ENCODE measurements at regions not wholly inside any gene's neighbourhood (a gene's known extent, or its start where the extent isn't known, plus 50 kb on each side); places are given as distances from the start of the nearest gene placed in this dataset.

GRCh38 chr4:116627545-116627944 lies 457.8 kb downstream of the TRAM1L1 start:
- TF ChIP-seq EP300 (IDR thresholded peaks at IDR 0.05) (no peak), POLR2A (IDR thresholded peaks at IDR 0.05) (no peak), POLR2AphosphoS5 (IDR thresholded peaks at IDR 0.05) (no peak)
- TF ChIP-seq, protein P1, sequence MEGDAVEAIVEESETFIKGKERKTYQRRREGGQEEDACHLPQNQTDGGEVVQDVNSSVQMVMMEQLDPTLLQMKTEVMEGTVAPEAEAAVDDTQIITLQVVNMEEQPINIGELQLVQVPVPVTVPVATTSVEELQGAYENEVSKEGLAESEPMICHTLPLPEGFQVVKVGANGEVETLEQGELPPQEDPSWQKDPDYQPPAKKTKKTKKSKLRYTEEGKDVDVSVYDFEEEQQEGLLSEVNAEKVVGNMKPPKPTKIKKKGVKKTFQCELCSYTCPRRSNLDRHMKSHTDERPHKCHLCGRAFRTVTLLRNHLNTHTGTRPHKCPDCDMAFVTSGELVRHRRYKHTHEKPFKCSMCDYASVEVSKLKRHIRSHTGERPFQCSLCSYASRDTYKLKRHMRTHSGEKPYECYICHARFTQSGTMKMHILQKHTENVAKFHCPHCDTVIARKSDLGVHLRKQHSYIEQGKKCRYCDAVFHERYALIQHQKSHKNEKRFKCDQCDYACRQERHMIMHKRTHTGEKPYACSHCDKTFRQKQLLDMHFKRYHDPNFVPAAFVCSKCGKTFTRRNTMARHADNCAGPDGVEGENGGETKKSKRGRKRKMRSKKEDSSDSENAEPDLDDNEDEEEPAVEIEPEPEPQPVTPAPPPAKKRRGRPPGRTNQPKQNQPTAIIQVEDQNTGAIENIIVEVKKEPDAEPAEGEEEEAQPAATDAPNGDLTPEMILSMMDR (IDR thresholded peaks at IDR 0.05): no peak
